Endodermal cell (in vitro differentiated cells): ENCODE measurements at regions not wholly inside any gene's neighbourhood (a gene's known extent, or its start where the extent isn't known, plus 50 kb on each side); places are given as distances from the start of the nearest gene placed in this dataset.

ENCODE experiments used
- DNase-seq: peaks from one replicate; pipeline ENCODE4 v3.0.0-alpha.2; 2017
- H3K27ac ChIP-seq: 2 replicates; pipeline ENCODE4 v1.5.1; 2013; ENCODE audit warnings: mild to moderate bottlenecking, low read depth, low read length, moderate library complexity
- H3K27me3 ChIP-seq: 2 replicates; pipeline ENCODE4 v1.6.1; 2013; ENCODE audit warnings: mild to moderate bottlenecking, low read length, moderate library complexity; ENCODE audit not compliant: insufficient read depth, control insufficient read depth, poor library complexity, severe bottlenecking
- H3K36me3 ChIP-seq: 2 replicates; pipeline ENCODE4 v1.7.0; 2013; ENCODE audit warnings: mild to moderate bottlenecking, low read length, moderate library complexity; ENCODE audit not compliant: control insufficient read depth, insufficient read depth
- H3K4me1 ChIP-seq: one replicate; pipeline ENCODE4 v1.7.0; 2013; ENCODE audit warnings: low read length; ENCODE audit not compliant: control insufficient read depth, insufficient read depth
- H3K4me3 ChIP-seq: 2 replicates; pipeline ENCODE4 v1.5.1; 2013; ENCODE audit warnings: mild to moderate bottlenecking, low read length, moderate library complexity
- H3K9ac ChIP-seq: 2 replicates; pipeline ENCODE4 v1.6.1; 2013; ENCODE audit warnings: mild to moderate bottlenecking, low read length, moderate library complexity; ENCODE audit not compliant: poor library complexity, severe bottlenecking; ENCODE audit errors: extremely low read depth
- H3K9me3 ChIP-seq: 2 replicates; pipeline ENCODE4 v1.6.1; 2013; ENCODE audit warnings: mild to moderate bottlenecking, low read length, moderate library complexity; ENCODE audit not compliant: control insufficient read depth
- H3K27ac Mint-ChIP-seq: 2 replicates; pipeline ENCODE4 v1.8.0; 2020; ENCODE audit warnings: mixed read lengths
- H3K27me3 Mint-ChIP-seq: 2 replicates; pipeline ENCODE4 v1.8.0; 2021; ENCODE audit warnings: mild to moderate bottlenecking, mixed read lengths; ENCODE audit not compliant: insufficient read depth
- H3K36me3 Mint-ChIP-seq: 2 replicates; pipeline ENCODE4 v1.8.0; 2020; ENCODE audit warnings: low read depth, mixed read lengths
- H3K4me1 Mint-ChIP-seq: 2 replicates; pipeline ENCODE4 v1.8.0; 2020; ENCODE audit warnings: mixed read lengths
- H3K4me3 Mint-ChIP-seq: 2 replicates; pipeline ENCODE4 v1.8.0; 2020; ENCODE audit warnings: mild to moderate bottlenecking, moderate library complexity, mixed read lengths
- H3K9me3 Mint-ChIP-seq: 2 replicates; pipeline ENCODE4 v1.8.0; 2020; ENCODE audit warnings: mild to moderate bottlenecking, mixed read lengths
- CTCF ChIP-seq: fragments of 200-600 bp; sonication (generic); conservative IDR thresholded peaks from 2 replicates; pipeline ENCODE4 v1.5.0; 2021; ENCODE audit warnings: antibody characterized with exemption, mild to moderate bottlenecking
- WGBS, 2 experiments: methylation state at CpG; one replicate each; pipeline versions ENCODE4 v1.1.5 to v1.1.7; 2013; ENCODE audit warnings: missing lambda C conversion rate in 2 of 2, mixed read lengths in 1 of 2; ENCODE audit not compliant: insufficient coverage in 1 of 2, insufficient read length in 1 of 2; 5-methylcytosine and 5-hydroxymethylcytosine counted together

- Mint-ChIP-seq H3K9me3 (no peaks in the 10 kb centered on the region), H3K27ac (no peak overlapping the region), H3K36me3 (no peaks in the 10 kb centered on the region), H3K4me1 (peaks cover 6% of the 10 kb centered on the region), H3K4me3 (no peak overlapping the region), H3K27me3 (no peaks in the 10 kb centered on the region)
- Histone ChIP-seq H3K36me3 (no peaks in the 10 kb centered on the region), H3K9ac (no peak overlapping the region), H3K4me3 (no peak overlapping the region), H3K9me3 (no peaks in the 10 kb centered on the region), H3K27ac (no peak overlapping the region), H3K27me3 (no peaks in the 10 kb centered on the region), H3K4me1 (no peaks in the 10 kb centered on the region)
- DNase-seq: no peak
- no peak for TF ChIP-seq CTCF
- WGBS, 2 experiments: 87% methylated on average over 3 of the region's 3 CpGs; no CpG with 5 or more reads in 1 of the 2 experiments
Observed at GRCh38 chr13:31881495-31881882, 142.2 kb downstream of the RXFP2 start.

GRCh38 chr13:31882794-31883193, 143.5 kb downstream of the RXFP2 start:
- H3K27ac ChIP-seq: no peak overlapping the region
- 81 to 85% methylated on average over 7 to 10 of the region's 10 CpGs for WGBS, 2 experiments
- H3K9ac ChIP-seq: no peak overlapping the region
- no peak overlapping the region for H3K27ac Mint-ChIP-seq
- H3K4me3 ChIP-seq: no peak overlapping the region
- no peak overlapping the region for H3K4me3 Mint-ChIP-seq
- H3K36me3 Mint-ChIP-seq: no peaks in the 10 kb centered on the region
- no peaks in the 10 kb centered on the region for H3K36me3 ChIP-seq
- no peak for TF ChIP-seq CTCF
- H3K9me3 ChIP-seq: no peaks in the 10 kb centered on the region
- H3K27me3 ChIP-seq: no peaks in the 10 kb centered on the region
- H3K4me1 Mint-ChIP-seq: peaks cover 6% of the 10 kb centered on the region
- no peak for DNase-seq
- H3K9me3 Mint-ChIP-seq: no peaks in the 10 kb centered on the region
- no peaks in the 10 kb centered on the region for H3K27me3 Mint-ChIP-seq
- no peaks in the 10 kb centered on the region for H3K4me1 ChIP-seq

DNA sequence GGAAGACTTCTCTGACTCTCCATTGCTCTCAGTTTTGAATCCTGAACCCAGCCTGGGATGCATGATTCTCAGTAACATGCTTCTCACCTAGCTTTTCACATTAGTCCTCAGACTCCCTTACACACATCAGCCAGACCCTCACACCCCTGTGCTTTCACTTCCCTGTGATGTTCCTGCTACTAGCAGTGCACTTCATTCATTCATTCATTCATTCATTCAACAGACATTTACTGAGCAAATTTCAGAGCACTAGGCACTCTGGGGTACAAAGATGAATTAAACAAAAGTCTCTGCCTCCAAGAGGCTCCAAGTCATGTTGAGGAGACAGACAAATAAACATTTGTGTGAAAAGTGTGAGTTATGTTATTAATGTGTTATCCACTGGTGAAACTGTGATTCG, 145.2 kb downstream of the RXFP2 start:
- no peak overlapping the region for H3K27ac Mint-ChIP-seq
- H3K4me1 Mint-ChIP-seq: peaks cover 2% of the 10 kb centered on the region

More for the DNA sequence above, 145.2 kb downstream of the RXFP2 start:
- no peak for DNase-seq
- H3K9ac ChIP-seq: no peak overlapping the region
- no peak for TF ChIP-seq CTCF
- Mint-ChIP-seq H3K4me3 (no peak overlapping the region), H3K27me3 (no peaks in the 10 kb centered on the region), H3K9me3 (no peaks in the 10 kb centered on the region), H3K36me3 (no peaks in the 10 kb centered on the region)
- H3K27me3 ChIP-seq: no peaks in the 10 kb centered on the region
- H3K36me3 ChIP-seq: no peaks in the 10 kb centered on the region
- H3K4me3 ChIP-seq: no peak overlapping the region
- no peaks in the 10 kb centered on the region for H3K4me1 ChIP-seq
- WGBS, 2 experiments: 98% methylated on average over 1 of the region's 1 CpG; no CpG with 5 or more reads in 1 of the 2 experiments
- no peak overlapping the region for H3K27ac ChIP-seq
- no peaks in the 10 kb centered on the region for H3K9me3 ChIP-seq
